Body of pancreas (tissue), 4 donors: ENCODE measurements at regions not wholly inside any gene's neighbourhood (a gene's known extent, or its start where the extent isn't known, plus 50 kb on each side); places are given as distances from the start of the nearest gene placed in this dataset.
"Not testable (repeated sequence)": the region's sequence is repeated elsewhere in the genome, so short reads cannot be mapped to it uniquely, and the experiment has no call there.

ENCODE experiments used
- ATAC-seq: fragments of 150-250 bp; one replicate; pipeline ENCODE4 v1.9.1; 2016
- DNase-seq, 4 donors: peaks; one replicate each; pipeline ENCODE4 v3.0.0-alpha.2; 2019
- H3K27ac ChIP-seq, 4 donors: fragments of 200-600 bp; sonication (generic); 1 replicate in 3 of 4; 2 replicates in 1 of 4; pipeline versions ENCODE4 v1.5.1 to v1.6.1; 2016 to 2019; ENCODE audit warnings: mild to moderate bottlenecking in 1 of 4, mixed read lengths in 1 of 4, moderate library complexity in 1 of 4
- H3K27me3 ChIP-seq, 2 donors: fragments of 200-600 bp; sonication (generic); one replicate each; pipeline ENCODE4 v1.6.0; 2016; ENCODE audit warnings: mild to moderate bottlenecking in 1 of 2
- H3K36me3 ChIP-seq, 2 donors: fragments of 200-600 bp; sonication (generic); replicated peaks in 1 of 2; 2 replicates each; pipeline ENCODE4 v1.5.1; 2016; ENCODE audit warnings: low read depth in 2 of 2; ENCODE audit not compliant: insufficient read depth in 1 of 2
- H3K4me1 ChIP-seq: fragments of 200-600 bp; sonication (generic); one replicate; pipeline ENCODE4 v1.6.0; 2016
- H3K4me3 ChIP-seq, 2 donors: fragments of 200-600 bp; sonication (generic); 1 replicate in 1 of 2; 2 replicates in 1 of 2; pipeline ENCODE4 v1.5.1; 2016 to 2019
- H3K9me3 ChIP-seq, 3 donors: fragments of 200-600 bp; sonication (generic); 1 replicate in 2 of 3; 2 replicates in 1 of 3; pipeline ENCODE4 v1.5.1; 2016
- POLR2A ChIP-seq, 3 donors: fragments of 450-650 bp; IDR thresholded peaks; one replicate each; pipeline ENCODE4 v1.6.1; 2016; ENCODE audit warnings: antibody characterized with exemption in 3 of 3, mild to moderate bottlenecking in 2 of 3
- WGBS, 2 donors: methylation state at CpG; one replicate each; pipeline ENCODE4 v1.1.5; 2017; 5-methylcytosine and 5-hydroxymethylcytosine counted together
- intact Hi-C: fragments of 100-400 bp; cut with DNase I; formaldehyde crosslinking; loops from one replicate; pipeline ENCODE4 v1.15.1; 2023
- TF ChIP-seq, protein P1 (sequence below), 7 experiments: fragments of 450-650 bp in 4 of 7; fragments of 200-600 bp in 3 of 7; sonication (generic) in 3 of 7; IDR thresholded peaks; one replicate each; pipeline ENCODE4 v1.5.1; 2016 to 2019; ENCODE audit warnings: antibody characterized with exemption in 7 of 7

- Histone ChIP-seq H3K27ac (no peak overlapping the region), H3K36me3 (no peaks in the 10 kb centered on the region), H3K4me3 (no peak overlapping the region), H3K27me3 (no peaks in the 10 kb centered on the region), H3K9me3 (no peaks in the 10 kb centered on the region), H3K4me1 (no peaks in the 10 kb centered on the region)
- WGBS, 2 donors: 93% methylated on average over 1 of the region's 1 CpG
- ATAC-seq: no peak
- no peak for DNase-seq
- intact Hi-C loops: no loop called here
- no peak for TF ChIP-seq POLR2A (IDR thresholded peaks at IDR 0.05)
- TF ChIP-seq, protein P1, sequence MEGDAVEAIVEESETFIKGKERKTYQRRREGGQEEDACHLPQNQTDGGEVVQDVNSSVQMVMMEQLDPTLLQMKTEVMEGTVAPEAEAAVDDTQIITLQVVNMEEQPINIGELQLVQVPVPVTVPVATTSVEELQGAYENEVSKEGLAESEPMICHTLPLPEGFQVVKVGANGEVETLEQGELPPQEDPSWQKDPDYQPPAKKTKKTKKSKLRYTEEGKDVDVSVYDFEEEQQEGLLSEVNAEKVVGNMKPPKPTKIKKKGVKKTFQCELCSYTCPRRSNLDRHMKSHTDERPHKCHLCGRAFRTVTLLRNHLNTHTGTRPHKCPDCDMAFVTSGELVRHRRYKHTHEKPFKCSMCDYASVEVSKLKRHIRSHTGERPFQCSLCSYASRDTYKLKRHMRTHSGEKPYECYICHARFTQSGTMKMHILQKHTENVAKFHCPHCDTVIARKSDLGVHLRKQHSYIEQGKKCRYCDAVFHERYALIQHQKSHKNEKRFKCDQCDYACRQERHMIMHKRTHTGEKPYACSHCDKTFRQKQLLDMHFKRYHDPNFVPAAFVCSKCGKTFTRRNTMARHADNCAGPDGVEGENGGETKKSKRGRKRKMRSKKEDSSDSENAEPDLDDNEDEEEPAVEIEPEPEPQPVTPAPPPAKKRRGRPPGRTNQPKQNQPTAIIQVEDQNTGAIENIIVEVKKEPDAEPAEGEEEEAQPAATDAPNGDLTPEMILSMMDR (IDR thresholded peaks at IDR 0.05): no peak
These were observed 706.1 kb downstream of the ROBO2 start for GRCh38 chr3:77746048-77746447.

DNA sequence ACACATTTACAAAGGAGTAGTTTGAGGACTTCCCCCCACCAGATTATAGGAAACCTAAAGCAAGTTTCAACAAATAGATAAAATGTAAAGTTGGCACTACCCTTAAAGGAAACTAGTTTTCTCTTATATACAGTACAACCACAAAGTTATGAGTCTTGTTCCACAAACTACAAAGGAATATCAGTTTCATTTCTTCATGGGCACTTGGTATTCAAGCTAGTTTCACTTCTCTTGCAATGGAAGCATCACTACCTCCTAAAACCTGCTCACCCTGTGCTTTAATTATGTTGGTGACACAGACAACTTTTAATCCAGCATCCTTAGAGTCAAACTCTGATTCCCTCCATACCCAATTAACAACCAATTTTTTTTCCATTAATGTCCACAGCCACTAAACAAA, 707.0 kb downstream of the ROBO2 start:
- intact Hi-C loops: no loop called here
- H3K9me3 ChIP-seq: no peaks in the 10 kb centered on the region
- H3K27ac ChIP-seq: no peak overlapping the region
- no peak for DNase-seq
- ATAC-seq: no peak
- no peaks in the 10 kb centered on the region for H3K4me1 ChIP-seq
- H3K27me3 ChIP-seq: no peaks in the 10 kb centered on the region
- TF ChIP-seq, protein P1 (IDR thresholded peaks at IDR 0.05): no peak
- no peak for TF ChIP-seq POLR2A (IDR thresholded peaks at IDR 0.05)
- H3K36me3 ChIP-seq: no peaks in the 10 kb centered on the region
- no peak overlapping the region for H3K4me3 ChIP-seq

- H3K36me3 ChIP-seq, H3K4me3 ChIP-seq, ATAC-seq, intact Hi-C loops, DNase-seq, H3K4me1 ChIP-seq, H3K27ac ChIP-seq, H3K9me3 ChIP-seq, H3K27me3 ChIP-seq: not testable (repeated sequence)
- WGBS, 2 donors: 69 to 80% methylated on average over 2 to 6 of the region's 6 CpGs
These were observed 716.6 kb downstream of the ROBO2 start for GRCh38 chr3:77756397-77756975.

GRCh38 chr3:77772459-77772858, 732.6 kb downstream of the ROBO2 start:
- Histone ChIP-seq H3K27ac (no peak overlapping the region), H3K27me3 (no peaks in the 10 kb centered on the region), H3K4me1 (no peaks in the 10 kb centered on the region), H3K4me3 (no peak overlapping the region), H3K36me3 (no peaks in the 10 kb centered on the region), H3K9me3 (no peaks in the 10 kb centered on the region)
- 46 to 47% methylated on average over 1 of the region's 1 CpG for WGBS, 2 donors
- DNase-seq (no peak), ATAC-seq (no peak)
- TF ChIP-seq, protein P1 (IDR thresholded peaks at IDR 0.05): no peak
- no peak for TF ChIP-seq POLR2A (IDR thresholded peaks at IDR 0.05)
- intact Hi-C loops: no loop called here

GRCh38 chr3:77773084-77773483, 733.2 kb downstream of the ROBO2 start:
- no peak for ATAC-seq
- Histone ChIP-seq H3K9me3 (no peaks in the 10 kb centered on the region), H3K36me3 (no peaks in the 10 kb centered on the region), H3K4me1 (no peaks in the 10 kb centered on the region), H3K27ac (no peak overlapping the region), H3K4me3 (no peak overlapping the region), H3K27me3 (no peaks in the 10 kb centered on the region)
- TF ChIP-seq, protein P1 (IDR thresholded peaks at IDR 0.05): no peak
- TF ChIP-seq POLR2A (IDR thresholded peaks at IDR 0.05): no peak
- intact Hi-C loops: no loop called here
- WGBS, 2 donors: 59 to 81% methylated on average over 3 of the region's 3 CpGs
- no peak for DNase-seq
